ENCODE measurements at regions not wholly inside any gene's neighbourhood (a gene's known extent, or its start where the extent isn't known, plus 50 kb on each side); places are given as distances from the start of the nearest gene placed in this dataset.
A peak's percentile ranks its signal among the peaks of the same experiment; 100 is the strongest.

DNA sequence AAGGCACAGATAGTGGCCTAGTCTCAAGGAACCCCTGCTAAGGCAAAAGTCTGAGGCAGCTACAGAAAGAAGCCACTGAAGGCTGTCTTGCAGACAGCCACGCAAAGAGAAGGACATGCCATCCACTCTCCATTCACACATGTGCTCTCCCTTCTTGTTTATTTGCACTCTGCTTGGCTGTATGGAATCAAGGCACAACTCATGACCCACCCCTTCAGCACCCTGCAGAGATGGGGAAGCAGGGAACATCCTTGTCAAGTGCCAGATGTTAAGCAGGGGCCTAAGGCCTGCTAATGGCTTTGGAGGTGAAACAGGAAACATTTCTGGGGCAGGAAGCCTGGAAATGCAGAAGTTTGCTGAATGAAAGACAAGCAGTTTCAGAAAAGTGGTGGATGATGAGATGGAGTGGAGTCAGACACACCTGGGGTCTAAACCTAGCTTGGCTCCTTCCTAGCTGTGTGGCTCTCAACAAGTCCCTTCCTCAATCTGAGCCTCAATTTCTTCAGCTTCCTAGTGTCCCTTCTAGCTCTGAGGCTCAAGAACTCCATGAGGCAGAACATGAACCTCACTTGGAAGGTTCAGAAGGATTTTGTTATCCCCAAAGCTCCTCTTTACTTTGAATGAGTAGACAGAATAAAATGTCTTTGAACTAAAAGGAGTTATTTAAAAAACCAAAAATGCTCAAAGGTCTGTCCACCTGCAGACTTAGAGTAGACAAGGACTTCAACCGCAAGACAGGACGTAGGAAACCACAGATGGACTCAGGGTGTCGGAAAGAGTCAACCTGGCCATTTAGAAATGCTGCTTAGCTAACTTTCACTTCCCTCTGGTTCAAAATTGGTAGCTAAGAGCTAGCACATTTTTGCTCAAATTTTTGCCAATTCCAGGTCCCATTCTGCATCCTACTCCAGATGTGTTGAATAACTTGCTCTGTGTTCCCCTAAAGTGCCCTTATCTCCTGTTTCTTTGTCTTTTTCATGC, 283.1 kb downstream of the PLPP3 start:
- RAD21 ChIA-PET (ENCODE audit: unreplicated experiment), result interaction anchor here (0.8 to 3.6 kb wide), 10 partner anchors 18 to 288 kb away, joined by 3 to 17 read pairs (median 5); no protein-coding TSS in a partner anchor
- DNase-seq (ENCODE audit: low read depth, low spot score), result peak; percentile 5
- no peaks in the 10 kb centered on the region for H4K20me1 ChIP-seq (ENCODE audit: control insufficient read depth, insufficient read depth)
- H3K27me3 ChIP-seq (replicated peaks in 1 of 2; ENCODE audit: control insufficient read depth in 2 of 2, insufficient read depth in 2 of 2, low read length in 1 of 2), result peaks cover 0 to 2% of the 10 kb centered on the region in 2 experiments; a peak in 1 of 4 replicates
- no peak for FAIRE-seq
- no peaks in the 10 kb centered on the region for H3K4me1 ChIP-seq (ENCODE audit: control insufficient read depth, insufficient read depth, low read length)
- no peak overlapping the region for H2AFZ ChIP-seq (ENCODE audit: control insufficient read depth, low read depth, low read length)
- SMC1A ChIA-PET (ENCODE audit: uncharacterized antibody, unreplicated experiment), result interaction anchor here (0.6 to 4.7 kb wide), 26 partner anchors 9 to 288 kb away, joined by 3 to 37 read pairs (median 3); no protein-coding TSS in a partner anchor
- CTCF ChIA-PET, result interaction anchor here (0.8 to 1.2 kb wide), 3 partner anchors 30 to 288 kb away, joined by 3 read pairs; no protein-coding TSS in a partner anchor
- no peak overlapping the region for H3K4me3 ChIP-seq
- BruUV-seq (replicated peaks), result no TSS peak
- no peaks in the 10 kb centered on the region for H3K36me3 ChIP-seq (ENCODE audit: control insufficient read depth in 2 of 2, insufficient read depth in 2 of 2, low read length in 1 of 2)
- no peak overlapping the region for H3K27ac ChIP-seq (ENCODE audit: control insufficient read depth, insufficient read depth)
- H3K79me2 ChIP-seq (ENCODE audit: control insufficient read depth, insufficient read depth, low read length), result no peaks in the 10 kb centered on the region
- H3K4me2 ChIP-seq (ENCODE audit: control insufficient read depth, insufficient read depth), result no peak overlapping the region
- H3K9me3 ChIP-seq (replicated peaks; ENCODE audit: control insufficient read depth, insufficient read depth, low read length), result no peaks in the 10 kb centered on the region
- intact Hi-C loops (cut with micrococcal nuclease; ENCODE audit: unreplicated experiment) (no loop called here), in situ Hi-C loops (cut with MboI) (no loop called here)
- no peak overlapping the region for H3K9ac ChIP-seq (ENCODE audit: control insufficient read depth, insufficient read depth, low read length)
- WGBS (ENCODE audit: insufficient coverage, insufficient replicate concordance, low lambda C conversion rate, missing lambda C conversion rate), result 2% methylated on average over 4 of the region's 4 CpGs
- POLR2A ChIA-PET, result interaction anchor here (0.8 to 3.1 kb wide), 6 partner anchors 10 to 163 kb away, joined by 3 to 9 read pairs (median 4); no protein-coding TSS in a partner anchor
- peak; percentile 83 for ATAC-seq
- TF ChIP-seq, protein P1, sequence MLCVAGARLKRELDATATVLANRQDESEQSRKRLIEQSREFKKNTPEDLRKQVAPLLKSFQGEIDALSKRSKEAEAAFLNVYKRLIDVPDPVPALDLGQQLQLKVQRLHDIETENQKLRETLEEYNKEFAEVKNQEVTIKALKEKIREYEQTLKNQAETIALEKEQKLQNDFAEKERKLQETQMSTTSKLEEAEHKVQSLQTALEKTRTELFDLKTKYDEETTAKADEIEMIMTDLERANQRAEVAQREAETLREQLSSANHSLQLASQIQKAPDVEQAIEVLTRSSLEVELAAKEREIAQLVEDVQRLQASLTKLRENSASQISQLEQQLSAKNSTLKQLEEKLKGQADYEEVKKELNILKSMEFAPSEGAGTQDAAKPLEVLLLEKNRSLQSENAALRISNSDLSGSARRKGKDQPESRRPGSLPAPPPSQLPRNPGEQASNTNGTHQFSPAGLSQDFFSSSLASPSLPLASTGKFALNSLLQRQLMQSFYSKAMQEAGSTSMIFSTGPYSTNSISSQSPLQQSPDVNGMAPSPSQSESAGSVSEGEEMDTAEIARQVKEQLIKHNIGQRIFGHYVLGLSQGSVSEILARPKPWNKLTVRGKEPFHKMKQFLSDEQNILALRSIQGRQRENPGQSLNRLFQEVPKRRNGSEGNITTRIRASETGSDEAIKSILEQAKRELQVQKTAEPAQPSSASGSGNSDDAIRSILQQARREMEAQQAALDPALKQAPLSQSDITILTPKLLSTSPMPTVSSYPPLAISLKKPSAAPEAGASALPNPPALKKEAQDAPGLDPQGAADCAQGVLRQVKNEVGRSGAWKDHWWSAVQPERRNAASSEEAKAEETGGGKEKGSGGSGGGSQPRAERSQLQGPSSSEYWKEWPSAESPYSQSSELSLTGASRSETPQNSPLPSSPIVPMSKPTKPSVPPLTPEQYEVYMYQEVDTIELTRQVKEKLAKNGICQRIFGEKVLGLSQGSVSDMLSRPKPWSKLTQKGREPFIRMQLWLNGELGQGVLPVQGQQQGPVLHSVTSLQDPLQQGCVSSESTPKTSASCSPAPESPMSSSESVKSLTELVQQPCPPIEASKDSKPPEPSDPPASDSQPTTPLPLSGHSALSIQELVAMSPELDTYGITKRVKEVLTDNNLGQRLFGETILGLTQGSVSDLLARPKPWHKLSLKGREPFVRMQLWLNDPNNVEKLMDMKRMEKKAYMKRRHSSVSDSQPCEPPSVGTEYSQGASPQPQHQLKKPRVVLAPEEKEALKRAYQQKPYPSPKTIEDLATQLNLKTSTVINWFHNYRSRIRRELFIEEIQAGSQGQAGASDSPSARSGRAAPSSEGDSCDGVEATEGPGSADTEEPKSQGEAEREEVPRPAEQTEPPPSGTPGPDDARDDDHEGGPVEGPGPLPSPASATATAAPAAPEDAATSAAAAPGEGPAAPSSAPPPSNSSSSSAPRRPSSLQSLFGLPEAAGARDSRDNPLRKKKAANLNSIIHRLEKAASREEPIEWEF (IDR thresholded peaks at IDR 0.05; ENCODE audit: insufficient replicate concordance, low read depth, low read length), result no peak
- TF ChIP-seq IKZF2 (IDR thresholded peaks at IDR 0.05), result peak; percentile 19 to 26; a peak in 1 of 4 replicates
- no peak for TF ChIP-seq IRF4 (IDR thresholded peaks at IDR 0.05; ENCODE audit: low read depth, low read length)
- TF ChIP-seq ETV6 (conservative IDR thresholded peaks at IDR 0.05 in 1 of 2, IDR thresholded peaks at IDR 0.05 in 1 of 2; ENCODE audit: borderline replicate concordance in 1 of 2, low read depth in 1 of 2), result peak in 1 of 2 experiments; percentile 42; a peak in 1 of 4 replicates
- no peak for TF ChIP-seq ZNF24 (IDR thresholded peaks at IDR 0.05)
- peak; percentile 80 for TF ChIP-seq RUNX3 (IDR thresholded peaks at IDR 0.05; ENCODE audit: low read length)
- TF ChIP-seq USF2 (IDR thresholded peaks at IDR 0.05; ENCODE audit: borderline replicate concordance, low read depth, low read length), result no peak
